Left ventricle myocardium superior (tissue), 1 donor: ENCODE measurements at regions not wholly inside any gene's neighbourhood (a gene's known extent, or its start where the extent isn't known, plus 50 kb on each side); places are given as distances from the start of the nearest gene placed in this dataset.

Source experiments
- ATAC-seq: fragments of 200-7000 bp; cut with Tn5 transposase; one replicate; pipeline ENCODE4 v1.9.1; 2020; ENCODE audit warnings: mild to moderate bottlenecking, moderate library complexity
- DNase-seq: peaks from one replicate; pipeline ENCODE4 v3.0.0-alpha.2; 2020
- intact Hi-C: fragments of 100-400 bp; cut with micrococcal nuclease; formaldehyde crosslinking; loops from one replicate; pipeline ENCODE4 v1.11.0; 2022
- donor health status: DM: no; HTN: yes; CAD: no; lungs with severe emphysema.

DNA sequence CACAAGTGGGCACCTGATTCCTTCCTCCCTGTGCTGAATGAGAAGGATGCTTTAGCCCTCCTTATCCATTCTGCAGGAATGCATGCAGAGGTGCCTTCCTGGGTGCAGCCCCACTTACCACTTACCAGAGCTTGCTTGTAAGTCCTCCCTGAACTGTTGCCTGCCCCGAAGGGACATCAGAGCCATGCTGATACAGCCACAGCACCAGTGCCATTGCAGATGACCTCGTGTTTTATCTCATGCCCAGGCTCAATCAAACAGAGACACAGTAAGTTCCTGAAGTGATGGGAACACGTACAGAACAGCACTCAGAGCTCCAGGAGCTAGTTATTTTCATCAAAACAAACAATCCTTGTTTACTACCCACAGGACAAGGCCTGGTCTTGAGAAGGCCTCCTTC is 81.9 kb downstream of the ATP1A1 start:
- ATAC-seq: no peak
- intact Hi-C loops: no loop called here
- no peak for DNase-seq

- no peak for DNase-seq
- ATAC-seq: no peak
- intact Hi-C loops: no loop called here
Observed at GRCh38 chr1:116455509-116455908, 82.5 kb downstream of the ATP1A1 start.

DNA sequence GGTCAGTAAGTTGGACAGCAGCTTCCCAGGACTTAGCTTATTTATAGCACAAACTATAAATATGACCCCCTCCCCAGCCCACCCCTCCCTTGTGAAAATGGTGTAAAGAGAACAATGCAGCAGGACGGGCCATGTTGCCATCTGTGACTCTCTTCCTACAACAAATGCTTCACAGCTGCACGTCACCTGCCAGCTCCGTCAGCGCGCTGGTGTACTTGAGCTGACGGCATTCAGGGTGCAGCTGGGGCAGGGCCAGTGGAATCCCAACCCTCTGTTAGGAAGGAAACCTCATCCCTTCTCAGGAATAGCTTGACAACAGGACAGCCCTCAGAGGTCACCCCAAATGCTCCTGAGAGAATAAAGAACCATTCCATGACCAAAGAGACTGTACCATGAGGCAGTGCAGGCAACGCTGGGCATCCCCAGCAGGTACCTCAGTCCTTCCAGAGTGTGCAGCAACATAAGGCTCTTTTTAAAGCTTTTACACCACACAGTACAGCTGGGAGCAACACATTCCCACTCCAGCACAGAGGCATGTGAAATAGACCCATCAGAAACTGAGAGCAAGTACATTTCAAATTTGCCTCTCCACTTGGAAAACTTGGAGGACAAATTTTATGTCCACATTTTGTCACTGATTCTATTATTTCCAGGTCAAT is 85.0 kb downstream of the ATP1A1 start:
- peak; percentile 80 for ATAC-seq
- DNase-seq: peak; percentile 48
- intact Hi-C loops: no loop called here

- DNase-seq (no peak), ATAC-seq (no peak)
- intact Hi-C loops: no loop called here
Observed at GRCh38 chr1:116458695-116459094, 85.7 kb downstream of the ATP1A1 start.

- ATAC-seq: no peak
Observed at GRCh38 chr1:116460261-116460660, 87.2 kb downstream of the ATP1A1 start.

DNA sequence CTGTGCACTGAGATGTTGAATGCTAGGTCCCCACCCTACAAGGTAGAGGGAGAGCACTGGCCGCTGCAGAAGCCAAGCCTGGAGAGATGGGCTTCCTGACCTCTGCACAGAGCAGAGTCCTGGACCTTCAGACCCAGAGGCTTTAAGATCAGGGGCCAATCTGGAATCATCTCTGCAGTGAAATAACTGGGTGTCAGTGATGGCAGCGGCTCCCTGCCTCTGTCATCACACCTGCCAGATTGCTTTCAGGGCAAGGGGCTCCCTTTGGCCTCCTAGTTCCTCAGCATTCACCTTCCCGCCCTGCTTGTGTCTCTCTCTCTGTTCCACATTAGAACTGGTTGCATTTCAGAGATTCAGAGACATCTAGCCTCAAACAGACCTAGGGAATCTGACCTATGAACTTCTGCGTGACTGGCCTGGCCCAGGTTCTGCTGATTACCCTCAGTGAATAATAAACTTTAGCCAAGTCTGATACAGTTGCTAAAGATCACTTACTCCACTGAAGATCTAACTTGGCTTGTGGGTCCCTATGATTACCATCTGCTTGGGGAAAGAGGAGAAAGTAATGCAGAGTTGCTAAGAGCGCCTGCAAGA is 87.8 kb downstream of the ATP1A1 start:
- DNase-seq: no peak
- intact Hi-C loops: no loop called here
- ATAC-seq: no peak

More at GRCh38 chr1:116460261-116460660, 87.2 kb downstream of the ATP1A1 start:
- no peak for DNase-seq
- intact Hi-C loops: no loop called here

GRCh38 chr1:116461723-116462122 is 88.7 kb downstream of the ATP1A1 start:
- intact Hi-C loops: no loop called here
- no peak for DNase-seq
- ATAC-seq: no peak

DNA sequence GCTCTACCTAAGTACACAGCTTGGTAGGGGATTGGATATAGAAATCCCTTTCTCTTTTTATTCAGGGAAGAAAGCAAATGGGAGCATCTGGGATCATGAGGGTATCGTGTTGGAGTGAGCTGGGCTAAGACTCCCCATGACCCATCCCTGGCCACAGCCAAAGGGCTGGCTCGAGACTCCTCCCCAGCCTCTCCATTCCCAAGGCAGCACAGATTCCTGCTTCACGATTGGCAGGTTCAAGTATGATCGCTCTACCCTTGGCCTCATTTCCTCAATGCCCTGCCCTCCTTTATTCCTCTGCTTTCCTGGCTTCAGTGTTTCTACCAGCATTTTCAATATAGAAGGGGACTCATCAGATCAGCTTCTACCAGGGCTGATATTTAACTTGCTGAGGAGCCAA is 89.7 kb downstream of the ATP1A1 start:
- intact Hi-C loops: no loop called here
- ATAC-seq: no peak
- DNase-seq: no peak

DNA sequence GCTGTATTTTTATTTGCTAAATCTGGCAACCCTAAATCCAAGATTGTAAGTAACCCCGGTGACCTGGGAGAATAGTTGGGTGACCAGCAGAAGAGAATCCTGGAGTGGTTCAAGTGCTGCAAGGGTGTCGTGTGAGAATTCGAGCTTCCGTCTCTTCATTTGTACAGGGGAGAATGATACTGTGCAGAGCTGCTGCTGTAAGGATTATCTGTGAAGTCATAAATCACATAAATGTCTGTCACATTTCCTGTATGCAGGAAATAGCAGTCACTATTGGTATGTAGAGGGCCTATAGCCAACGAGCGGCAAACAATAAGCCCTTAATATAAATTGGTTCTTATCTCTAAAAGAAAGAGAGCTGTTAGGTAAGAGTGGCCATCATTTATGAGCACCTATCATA is 90.7 kb downstream of the ATP1A1 start:
- intact Hi-C loops: no loop called here
- ATAC-seq (no peak), DNase-seq (no peak)
